ENCODE measurements at regions not wholly inside any gene's neighbourhood (a gene's known extent, or its start where the extent isn't known, plus 50 kb on each side); places are given as distances from the start of the nearest gene placed in this dataset.

GRCh38 chr2:2743164-2743571 lies 412.1 kb upstream of the MYT1L start:
- TF ChIP-seq RXRA (IDR thresholded peaks at IDR 0.05; ENCODE audit: borderline replicate concordance, low read depth) (no peak), CTCF (IDR thresholded peaks at IDR 0.05) (no peak), FOSL2 (IDR thresholded peaks at IDR 0.05; ENCODE audit: borderline replicate concordance, low read depth) (no peak)
